Putamen (tissue), 1 donor: ENCODE measurements at regions not wholly inside any gene's neighbourhood (a gene's known extent, or its start where the extent isn't known, plus 50 kb on each side); places are given as distances from the start of the nearest gene placed in this dataset.

Source experiments
- DNase-seq: peaks from one replicate; pipeline ENCODE4 v3.0.0-alpha.2; 2016; ENCODE audit warnings: low spot score

DNA sequence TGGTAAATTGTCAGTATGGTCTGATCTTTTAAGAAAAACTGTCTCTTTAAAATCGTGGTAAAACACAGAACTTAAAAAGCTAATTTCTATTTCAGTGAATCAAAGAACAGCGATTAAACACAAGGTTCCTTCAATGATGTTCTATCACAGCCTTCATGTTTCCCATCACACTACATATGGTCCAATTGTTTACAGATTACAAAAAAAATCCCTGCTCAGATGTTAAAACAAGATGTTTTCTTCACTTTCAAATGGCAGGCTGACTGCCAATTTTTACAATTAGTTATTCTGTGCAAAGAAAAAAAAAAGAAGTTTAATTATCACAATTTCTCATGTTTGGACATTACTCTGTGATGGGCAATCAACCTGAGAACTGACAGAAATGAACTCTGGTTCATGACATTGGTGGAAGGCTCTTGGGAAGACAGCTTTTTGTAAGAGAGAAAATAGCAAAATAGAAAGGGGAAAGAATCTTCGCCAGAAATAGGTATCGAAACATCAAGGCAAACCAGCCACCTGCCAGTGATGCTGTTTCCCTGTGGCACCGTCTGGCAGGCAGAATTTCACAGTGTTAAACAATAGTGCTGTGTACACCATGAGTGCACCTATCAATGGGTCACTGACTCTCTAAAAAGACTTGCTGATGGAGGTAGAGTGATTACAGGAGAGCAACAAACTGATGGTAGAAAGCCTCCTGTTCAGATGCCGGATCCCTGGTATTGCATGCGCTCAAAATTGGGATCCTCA, 1020.0 kb upstream of the ARRDC3 start:
- DNase-seq: no peak

DNA sequence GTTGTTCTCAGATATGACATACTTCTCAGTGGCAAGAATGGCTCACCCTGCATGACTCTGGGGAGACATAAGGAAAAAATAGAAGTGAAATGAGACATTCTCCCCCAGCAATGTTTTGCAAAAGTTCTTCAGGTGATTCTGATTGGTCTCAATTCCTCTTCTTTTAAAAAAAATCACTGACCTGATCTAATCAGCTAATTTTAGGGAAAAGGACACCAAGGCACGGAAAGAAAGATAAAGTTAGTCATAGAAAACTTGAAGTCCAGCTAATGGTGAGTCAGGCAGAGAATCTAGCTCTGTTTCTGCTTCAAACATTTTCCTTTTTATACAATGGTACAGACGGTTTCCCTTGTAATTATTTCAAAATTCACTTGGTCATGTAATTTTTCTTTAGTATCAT, 1018.9 kb upstream of the ARRDC3 start:
- no peak for DNase-seq

DNA sequence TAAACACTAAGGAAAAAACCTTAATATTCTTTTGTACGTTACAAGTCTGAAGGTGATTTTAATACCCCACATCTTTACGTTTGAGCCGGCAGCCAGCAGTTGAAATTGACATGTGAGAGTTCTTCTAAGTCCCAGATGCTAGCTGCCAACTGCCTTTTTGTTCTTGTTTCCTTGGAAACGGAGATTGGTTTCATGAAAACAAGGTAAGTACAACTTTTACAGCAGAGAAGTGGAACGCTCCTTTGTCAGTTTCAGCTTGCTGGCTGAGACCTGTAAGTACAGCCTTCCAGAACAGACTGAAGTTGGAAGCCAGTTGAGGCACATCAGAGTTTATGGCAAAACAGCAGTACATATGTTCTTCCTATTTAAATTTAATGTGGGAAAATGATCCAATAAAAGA, 1018.4 kb upstream of the ARRDC3 start:
- DNase-seq: peak; percentile 20

DNA sequence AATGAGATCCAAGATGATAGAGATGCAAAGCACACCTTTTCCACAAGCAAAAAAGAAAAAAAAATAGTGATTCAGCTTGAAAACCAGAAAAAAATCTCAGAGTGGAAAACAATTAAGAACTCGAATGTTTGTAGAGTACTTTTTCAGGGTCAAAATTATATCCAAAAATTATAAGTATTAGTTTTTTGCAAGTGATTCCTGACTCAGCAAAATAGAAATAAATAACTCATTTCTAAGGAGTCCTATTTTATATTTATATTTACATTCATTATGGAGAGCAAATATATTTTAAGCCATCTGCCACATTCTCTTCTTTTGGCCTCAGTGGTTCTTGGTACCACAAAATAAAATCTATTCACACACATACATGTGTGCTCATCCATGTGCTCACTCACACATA, 1011.8 kb upstream of the ARRDC3 start:
- DNase-seq: no peak

DNA sequence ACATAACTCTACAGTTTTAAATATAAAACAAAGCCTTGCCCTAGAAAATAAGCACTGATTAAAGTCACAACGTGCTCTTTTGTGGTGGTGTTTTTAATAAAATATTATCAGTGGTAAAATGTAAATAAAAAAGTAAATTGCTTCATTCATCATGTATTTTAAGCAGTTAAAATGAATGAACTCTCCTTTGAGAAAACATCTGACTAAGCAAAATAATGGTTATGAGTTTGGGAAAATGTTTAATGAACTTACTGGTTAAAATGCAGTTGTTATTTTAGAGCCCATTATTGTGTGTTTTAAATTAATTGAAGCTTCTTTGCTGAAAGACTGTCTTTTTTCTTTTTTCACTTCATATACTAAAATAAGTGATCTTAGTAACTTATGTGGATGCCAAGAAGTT, 1007.5 kb upstream of the ARRDC3 start:
- DNase-seq: no peak

DNA sequence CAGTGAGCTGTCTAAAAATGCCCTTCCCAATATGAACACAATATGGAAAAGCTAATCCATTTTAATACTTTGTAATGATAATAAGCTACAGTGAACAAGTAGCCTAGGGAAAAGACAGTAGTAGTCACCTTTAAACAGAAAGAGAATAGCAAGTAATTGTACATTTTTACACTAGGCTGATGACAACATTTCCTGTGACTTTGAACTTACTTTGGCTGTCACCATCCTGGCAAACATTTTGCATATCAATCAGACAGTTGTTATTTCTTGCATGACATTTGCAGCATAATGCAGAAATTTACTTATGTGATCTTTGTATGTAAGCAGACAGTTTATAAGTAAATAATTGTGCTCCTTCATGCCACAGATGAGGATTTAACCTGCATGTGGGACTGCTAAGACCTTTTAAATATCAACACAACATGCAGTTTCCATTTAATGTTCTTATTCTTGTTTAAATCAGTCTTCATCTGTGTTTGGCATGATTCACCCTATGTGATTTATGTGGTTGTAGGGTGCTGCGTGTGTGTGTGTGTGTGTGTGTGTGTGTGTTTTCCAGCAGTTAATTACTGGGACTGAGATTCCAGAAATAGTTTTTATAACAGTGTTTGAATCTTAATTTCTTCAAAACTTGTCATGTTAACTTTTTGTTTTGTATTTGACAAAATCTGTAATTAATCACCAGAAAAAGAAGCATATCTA, 997.1 kb upstream of the ARRDC3 start:
- DNase-seq: no peak

DNA sequence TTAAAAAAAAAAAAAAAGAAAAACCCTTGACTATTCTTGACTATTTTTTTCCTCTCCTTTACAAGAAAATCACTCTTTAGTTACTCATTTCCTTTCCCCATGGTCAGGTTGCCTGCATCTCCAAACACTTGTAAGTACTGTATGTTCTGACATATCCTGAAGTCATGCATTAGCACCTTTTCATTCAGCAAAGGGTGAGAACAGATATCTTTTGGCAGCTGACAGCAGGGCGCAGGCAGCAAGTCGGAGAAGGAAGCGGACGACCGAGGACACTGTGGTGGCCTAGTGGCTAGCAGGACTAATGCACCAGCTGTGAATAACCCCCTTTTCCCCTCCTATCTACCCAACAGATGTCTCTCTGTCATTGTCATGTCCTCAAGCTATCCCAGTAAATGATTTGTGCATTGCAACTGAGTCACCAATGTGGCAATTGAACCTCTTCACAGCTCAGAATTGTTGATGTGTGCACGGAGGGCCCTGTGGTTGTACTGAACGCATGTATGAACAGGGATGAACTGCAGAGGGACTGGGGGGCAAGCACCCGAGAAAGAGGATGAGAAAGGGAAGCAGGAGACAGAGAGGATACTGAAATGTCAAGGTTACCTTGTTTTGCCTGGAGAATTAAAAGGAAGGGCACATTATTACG, 996.0 kb upstream of the ARRDC3 start:
- no peak for DNase-seq

DNA sequence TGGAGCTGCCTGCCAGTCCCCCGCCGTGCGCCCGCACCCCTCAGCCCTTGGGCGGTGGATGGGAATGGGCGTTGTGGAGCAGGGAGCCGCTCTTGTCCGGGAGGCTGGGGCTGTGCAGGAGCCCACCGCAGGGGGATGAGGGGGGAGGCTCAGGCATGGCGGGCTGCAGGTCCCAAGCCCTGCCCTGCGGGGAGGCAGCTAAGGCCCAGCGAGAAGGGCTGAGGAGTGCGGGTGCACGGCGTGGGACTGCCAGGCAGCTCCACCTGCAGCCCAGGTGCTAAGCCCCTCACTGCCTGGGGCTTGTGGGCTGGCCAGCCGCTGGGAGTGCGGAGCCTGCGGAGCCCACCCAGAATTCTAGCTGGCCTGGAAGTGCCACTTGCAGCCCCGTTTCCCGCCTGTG, 991.7 kb upstream of the ARRDC3 start:
- no peak for DNase-seq

DNA sequence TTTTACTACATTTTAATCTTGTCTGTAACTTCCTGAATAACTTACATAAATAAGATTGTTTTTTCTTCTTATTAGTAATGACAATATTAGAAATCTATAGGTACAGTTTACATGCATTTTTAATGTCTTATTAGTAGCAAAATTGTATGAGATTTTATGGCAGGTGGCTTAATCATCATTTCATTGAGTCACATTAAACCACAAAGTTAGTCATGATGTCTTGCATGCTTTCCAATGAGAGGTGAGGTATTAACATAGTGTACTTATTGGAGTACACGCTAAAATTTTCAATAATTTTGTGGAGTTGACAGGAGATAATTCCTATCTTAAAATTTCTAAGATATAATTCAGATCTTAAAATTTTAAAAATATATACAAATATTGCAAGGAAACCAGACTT, 989.6 kb upstream of the ARRDC3 start:
- DNase-seq: no peak

DNA sequence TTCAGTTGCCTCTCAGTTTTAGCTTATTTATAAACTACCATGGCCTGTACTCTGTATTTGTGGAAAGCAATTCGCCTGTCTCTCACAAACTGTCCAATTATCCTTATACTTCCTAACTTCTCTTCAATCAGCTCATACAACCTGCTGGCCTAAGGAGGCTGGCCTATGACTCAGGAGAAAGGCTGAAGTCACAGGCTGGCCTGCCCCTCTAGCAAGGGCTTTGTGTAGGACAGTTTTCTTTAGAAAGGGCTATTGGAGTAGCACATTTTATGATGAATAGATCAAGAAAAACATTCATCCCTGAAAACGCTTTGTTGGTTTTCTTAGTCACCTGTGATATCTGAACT, 988.7 kb upstream of the ARRDC3 start:
- DNase-seq: no peak

DNA sequence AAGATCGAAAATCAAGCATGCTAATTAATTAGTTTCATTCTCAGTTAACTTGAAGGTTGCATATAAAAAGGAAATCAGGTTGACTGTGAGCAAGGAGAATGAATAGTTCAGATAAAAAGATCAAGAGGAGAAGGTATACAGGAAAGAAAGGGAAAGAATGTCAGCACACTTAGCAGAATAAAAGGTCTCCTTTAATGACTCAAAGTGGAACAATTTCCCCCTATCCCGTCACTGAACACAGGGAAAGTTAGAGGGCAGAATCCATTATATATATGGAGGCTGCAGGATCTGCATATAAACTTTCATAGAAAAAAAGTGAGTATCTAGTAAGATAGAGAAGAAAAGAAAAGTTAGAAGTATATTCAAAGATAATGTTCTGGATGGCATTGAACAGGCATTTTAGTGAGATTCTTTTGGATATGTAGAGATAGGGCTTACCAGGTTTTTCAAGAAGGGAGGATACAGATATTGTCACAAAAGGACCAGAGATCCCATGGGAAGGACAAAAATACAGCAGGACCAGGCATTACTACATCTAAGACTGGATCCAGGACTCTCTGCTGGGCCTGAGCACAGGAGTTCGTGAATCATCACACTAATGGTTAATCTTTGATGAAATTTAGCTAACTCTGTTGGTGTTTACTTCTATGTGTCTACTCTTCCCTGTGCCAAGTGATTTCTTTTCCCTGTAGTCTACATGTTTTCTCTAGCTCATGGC, 988.2 kb upstream of the ARRDC3 start:
- DNase-seq: no peak

DNA sequence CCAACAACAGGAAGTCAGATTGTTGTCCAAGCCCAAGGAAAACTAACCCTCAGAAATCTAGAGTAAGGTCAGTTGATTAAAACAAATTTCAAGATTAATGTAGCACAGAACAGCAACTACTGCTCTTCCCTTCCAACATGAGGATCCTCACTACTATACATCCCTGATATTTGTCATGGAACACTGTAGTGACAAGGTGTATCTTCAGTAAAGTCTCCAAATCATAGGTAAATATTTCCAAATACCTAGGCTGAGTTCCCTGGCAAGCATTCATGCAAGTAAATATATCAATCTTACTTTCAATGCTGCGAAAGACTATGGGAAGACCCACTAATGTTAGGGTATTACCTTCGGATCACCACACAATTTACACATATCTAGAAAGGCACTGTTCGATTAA, 986.9 kb upstream of the ARRDC3 start:
- no peak for DNase-seq

DNA sequence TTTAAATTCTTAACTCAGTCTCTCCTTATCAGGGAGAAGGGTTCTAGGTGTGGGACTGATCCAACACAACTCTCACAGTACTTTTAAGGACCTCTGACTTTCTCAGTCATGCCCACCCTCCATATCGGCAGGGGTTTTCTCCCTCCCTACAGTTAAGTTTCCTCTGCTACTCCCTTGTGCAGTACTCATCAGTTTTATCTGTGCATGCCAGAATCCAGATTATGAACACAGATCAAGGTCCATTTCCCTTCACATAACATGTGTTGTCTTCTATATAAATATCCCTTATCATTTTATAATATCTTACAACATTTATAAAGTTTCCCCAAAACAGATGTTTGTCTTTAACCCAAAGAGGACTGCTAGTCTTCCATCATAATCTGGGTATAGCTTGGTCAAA, 986.5 kb upstream of the ARRDC3 start:
- DNase-seq: no peak

DNA sequence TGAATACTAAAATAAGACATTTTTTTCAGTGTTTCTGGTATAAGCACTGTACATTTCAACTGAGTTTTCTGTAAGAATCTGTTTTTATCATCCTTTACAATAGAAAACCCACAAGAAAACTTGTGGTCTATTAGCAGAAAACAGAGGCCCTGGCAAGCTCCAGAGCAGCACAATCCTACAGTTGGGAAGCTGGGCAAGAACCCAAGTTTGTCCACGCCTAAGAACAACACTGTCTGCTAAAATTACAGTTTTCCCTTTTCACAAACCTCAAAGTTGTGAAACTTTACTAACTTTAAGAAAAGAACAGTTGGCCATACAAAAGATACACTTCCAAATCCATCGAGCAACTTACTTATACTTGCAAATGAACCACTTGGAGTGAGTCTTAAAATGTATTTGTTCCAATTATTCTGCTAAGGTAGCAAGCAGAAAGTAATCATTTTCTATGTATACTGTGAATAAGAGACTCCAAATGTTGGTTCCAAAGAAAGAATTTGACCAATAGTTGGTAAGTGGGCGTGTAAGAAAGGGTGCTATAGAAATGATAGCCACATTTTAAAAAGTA, 982.0 kb upstream of the ARRDC3 start:
- DNase-seq: no peak

DNA sequence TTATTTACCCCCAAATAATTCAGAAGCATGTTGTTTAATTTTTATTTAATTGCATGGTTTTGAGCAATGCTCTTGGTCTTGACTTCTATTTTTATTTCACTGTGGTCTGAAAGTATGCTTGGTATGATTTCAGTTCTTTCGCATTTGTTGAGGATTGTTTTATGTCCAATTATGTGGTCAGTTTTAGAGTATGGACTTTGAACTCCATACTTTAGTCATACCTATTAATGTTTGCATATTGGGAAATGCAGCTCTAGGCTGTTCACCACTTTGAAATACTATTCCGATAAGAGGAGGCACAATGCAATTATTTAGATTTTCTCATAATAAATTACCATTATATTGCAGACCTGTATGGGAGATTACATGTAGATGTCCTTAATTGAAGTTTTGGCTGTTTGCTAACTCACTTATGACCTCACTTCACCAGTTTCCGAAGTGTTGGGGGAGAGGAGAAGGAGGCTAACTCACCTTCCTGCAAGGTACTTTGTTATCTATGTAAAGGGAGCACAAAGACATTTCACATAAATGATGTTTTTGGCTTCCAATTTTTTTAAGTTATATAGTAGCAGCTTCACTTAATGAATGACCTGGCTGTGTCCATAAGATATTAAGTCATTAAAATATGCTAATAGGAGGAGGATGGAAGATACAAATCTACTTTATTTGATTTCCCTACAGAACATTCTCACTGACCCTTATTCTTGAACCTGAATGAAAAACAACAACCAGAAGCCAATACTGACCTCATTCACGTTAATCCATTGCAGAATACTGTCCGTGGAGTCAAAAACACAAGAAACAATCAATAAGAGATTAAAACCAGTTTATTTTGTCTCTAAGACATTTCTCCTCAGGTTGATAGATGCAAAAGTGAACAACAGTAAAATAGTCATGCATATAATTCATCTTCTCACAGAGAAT, 970.3 kb upstream of the ARRDC3 start:
- DNase-seq: no peak

DNA sequence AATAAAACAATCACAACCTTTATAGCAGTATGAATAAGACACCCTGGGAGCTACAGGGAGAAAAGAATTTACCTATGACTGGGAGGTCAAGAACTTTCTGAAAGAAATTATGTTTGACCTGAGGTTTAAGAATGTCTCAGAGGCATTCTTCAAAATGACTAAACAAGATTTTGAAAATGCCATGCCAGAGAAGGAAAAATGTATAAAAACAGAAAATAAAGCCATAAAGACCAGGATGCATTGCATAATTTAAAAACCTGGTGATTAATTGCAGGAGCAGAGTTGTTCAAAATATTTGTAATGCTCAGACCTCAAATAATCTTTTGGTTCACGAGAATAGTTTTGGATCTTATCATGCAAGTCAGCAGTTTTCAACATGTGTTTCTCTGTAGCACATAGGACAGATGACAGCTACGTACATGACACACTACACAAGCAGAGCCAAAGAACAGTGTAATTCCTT, 954.7 kb upstream of the ARRDC3 start:
- no peak for DNase-seq

DNA sequence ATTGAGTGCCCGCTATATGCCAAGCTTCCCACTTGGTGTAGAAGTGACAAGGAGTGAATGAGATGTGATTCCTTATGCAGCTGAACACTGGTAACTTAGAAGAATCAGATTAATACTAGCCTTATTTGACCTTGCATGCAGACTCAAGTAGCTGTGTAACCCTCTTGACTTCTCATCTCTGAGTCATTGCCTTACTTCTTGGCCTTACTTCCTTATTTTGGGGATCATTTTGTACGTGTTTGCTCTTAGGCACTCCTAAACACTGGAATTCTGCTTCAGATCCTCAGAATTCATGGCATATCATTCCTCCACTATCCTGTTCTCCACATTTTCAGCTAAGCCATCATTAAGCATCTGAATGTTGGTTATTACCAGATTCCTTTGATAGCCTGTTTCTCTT, 948.9 kb upstream of the ARRDC3 start:
- no peak for DNase-seq

DNA sequence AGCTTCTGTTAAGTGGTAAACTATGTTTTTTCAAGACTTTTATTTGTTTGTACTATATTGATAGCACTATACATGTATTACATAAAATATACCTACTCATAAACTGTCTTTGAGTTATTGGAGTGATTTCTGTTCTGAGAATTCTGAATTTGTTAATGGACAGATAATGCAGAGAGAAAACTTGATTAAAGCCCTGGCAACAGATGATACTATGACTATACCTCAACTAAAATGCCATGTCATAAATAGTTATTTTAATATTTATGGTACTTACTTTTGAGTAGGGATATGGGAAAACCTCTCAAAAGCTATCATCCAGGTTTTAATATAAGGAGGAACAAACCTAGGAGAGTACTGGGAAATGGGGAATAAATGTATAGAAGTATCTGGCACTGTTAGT, 947.2 kb upstream of the ARRDC3 start:
- no peak for DNase-seq

DNA sequence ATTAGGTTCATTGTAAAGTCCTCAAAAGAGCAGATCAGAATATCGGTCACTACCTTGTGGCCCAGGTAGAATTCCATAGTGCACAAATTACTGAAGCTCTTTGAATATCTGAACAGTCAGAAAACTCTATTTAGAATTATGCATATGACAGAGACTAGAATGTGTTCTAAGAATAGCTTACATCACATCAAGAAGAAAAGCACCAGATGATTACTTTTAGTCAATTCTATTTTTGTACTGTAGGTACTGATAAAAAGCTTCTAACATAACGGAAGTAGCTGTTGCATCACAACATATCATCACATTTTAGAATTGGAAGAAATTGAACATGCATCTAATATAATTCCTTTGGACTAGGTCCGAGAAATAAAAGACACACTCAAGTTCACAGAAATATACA, 946.6 kb upstream of the ARRDC3 start:
- no peak for DNase-seq

DNA sequence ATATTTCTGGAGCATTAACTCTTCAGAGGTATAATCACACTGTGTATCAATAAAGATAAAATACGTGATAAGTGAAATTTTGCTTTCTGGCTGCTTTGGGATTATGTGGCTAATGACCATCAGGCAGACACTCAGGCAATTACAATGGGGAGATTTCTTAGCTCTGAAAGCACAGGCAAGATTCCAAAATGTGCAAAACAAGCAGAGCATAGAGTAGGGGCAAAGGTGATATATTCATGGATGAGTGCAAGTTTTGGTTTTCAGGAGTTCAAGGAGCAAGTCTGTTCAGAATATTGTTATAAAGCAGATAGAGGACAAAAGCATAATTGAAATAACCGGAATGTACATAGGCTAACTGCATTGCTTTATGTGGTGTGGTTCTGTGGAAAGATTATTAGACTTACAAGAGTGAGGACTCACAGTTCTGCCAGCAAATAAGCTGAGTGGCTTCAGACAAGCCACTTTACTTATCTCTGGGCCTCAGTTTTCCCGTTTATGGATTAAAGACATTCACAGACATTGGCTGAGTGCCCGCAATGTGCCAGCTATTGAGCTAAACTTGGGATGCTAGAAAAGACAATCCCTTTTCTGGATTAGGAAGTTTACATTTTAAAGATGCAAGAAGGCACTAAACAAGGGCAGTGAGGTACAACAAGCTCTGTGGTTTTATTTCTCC, 945.6 kb upstream of the ARRDC3 start:
- no peak for DNase-seq

DNA sequence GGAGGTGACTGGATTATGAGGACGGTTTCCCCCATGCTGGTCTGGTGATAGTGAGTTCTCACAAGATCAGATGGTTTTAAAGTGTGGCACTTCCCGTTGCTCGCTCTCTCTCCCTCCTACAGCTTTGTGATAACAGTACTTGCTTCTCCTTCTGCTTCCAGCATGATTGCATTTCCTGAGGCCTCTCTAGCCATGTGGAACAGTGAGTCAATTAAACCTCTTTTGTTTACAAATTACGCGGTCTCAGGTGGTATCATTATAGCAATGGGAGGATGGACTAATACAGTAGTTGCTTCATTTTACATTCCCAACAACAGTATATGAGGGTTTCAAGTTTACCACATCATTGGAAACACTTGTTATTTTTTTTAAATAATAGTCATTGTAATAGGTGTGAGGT, 937.3 kb upstream of the ARRDC3 start:
- no peak for DNase-seq
